Lower lobe of right lung (tissue), 2 donors: ENCODE measurements at regions not wholly inside any gene's neighbourhood (a gene's known extent, or its start where the extent isn't known, plus 50 kb on each side); places are given as distances from the start of the nearest gene placed in this dataset.

ENCODE experiments used
- ATAC-seq, 2 donors: fragments of 200-7000 bp; cut with Tn5 transposase; one replicate each; pipeline ENCODE4 v1.9.1; 2020 to 2022; ENCODE audit warnings: mild to moderate bottlenecking in 2 of 2, moderate library complexity in 2 of 2
- DNase-seq: peaks from one replicate; pipeline ENCODE4 v3.0.0-alpha.2; 2020
- H3K27ac ChIP-seq: fragments of 200-600 bp; one replicate; pipeline ENCODE4 v1.8.0; 2022
- H3K27me3 ChIP-seq: fragments of 200-600 bp; one replicate; pipeline ENCODE4 v1.8.0; 2022; ENCODE audit warnings: low read depth
- H3K36me3 ChIP-seq: fragments of 200-600 bp; one replicate; pipeline ENCODE4 v1.8.0; 2022; ENCODE audit warnings: mild to moderate bottlenecking
- H3K4me1 ChIP-seq: fragments of 200-600 bp; one replicate; pipeline ENCODE4 v1.8.0; 2022
- H3K4me3 ChIP-seq: fragments of 200-600 bp; one replicate; pipeline ENCODE4 v1.8.0; 2022; ENCODE audit warnings: mild to moderate bottlenecking
- H3K9me3 ChIP-seq: fragments of 200-600 bp; one replicate; pipeline ENCODE4 v1.8.0; 2022
- intact Hi-C: fragments of 100-400 bp; cut with DNase I; formaldehyde crosslinking; loops from one replicate; pipeline ENCODE4 v1.11.0; 2022
- TF ChIP-seq, protein P1 (sequence below): fragments of 200-600 bp; IDR thresholded peaks from one replicate; pipeline ENCODE4 v1.8.0; 2022; ENCODE audit warnings: antibody characterized with exemption, mild to moderate bottlenecking
- donor health status: DM: no; HTN: yes; CAD: no; lungs with severe emphysema.

DNA sequence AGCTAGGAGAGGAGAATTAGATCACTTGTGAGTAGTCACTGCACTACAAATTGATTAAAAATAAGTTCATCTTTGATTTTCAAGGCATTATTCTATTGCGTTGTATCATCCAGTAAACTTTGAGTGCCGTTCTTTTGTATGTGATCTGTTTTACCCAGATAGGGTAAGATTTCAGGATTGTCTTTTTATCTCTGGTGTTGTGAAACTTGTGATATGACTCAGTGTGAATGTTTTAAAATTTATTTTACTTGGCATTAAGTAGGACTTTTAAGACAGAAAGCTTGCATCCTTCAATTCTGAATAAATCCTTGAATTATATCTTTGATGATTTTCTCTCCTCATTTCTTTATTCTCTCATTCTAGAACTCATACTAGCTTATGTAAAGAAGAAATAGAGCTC lies 93.3 kb upstream of the ADAMTS5 start:
- no peak overlapping the region for H3K4me3 ChIP-seq
- TF ChIP-seq, protein P1, sequence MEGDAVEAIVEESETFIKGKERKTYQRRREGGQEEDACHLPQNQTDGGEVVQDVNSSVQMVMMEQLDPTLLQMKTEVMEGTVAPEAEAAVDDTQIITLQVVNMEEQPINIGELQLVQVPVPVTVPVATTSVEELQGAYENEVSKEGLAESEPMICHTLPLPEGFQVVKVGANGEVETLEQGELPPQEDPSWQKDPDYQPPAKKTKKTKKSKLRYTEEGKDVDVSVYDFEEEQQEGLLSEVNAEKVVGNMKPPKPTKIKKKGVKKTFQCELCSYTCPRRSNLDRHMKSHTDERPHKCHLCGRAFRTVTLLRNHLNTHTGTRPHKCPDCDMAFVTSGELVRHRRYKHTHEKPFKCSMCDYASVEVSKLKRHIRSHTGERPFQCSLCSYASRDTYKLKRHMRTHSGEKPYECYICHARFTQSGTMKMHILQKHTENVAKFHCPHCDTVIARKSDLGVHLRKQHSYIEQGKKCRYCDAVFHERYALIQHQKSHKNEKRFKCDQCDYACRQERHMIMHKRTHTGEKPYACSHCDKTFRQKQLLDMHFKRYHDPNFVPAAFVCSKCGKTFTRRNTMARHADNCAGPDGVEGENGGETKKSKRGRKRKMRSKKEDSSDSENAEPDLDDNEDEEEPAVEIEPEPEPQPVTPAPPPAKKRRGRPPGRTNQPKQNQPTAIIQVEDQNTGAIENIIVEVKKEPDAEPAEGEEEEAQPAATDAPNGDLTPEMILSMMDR, result no peak
- H3K9me3 ChIP-seq, result no peaks in the 10 kb centered on the region
- no peaks in the 10 kb centered on the region for H3K4me1 ChIP-seq
- no peak for ATAC-seq
- H3K27me3 ChIP-seq, result no peaks in the 10 kb centered on the region
- intact Hi-C loops, result no loop called here
- no peak overlapping the region for H3K27ac ChIP-seq
- DNase-seq, result no peak
- no peaks in the 10 kb centered on the region for H3K36me3 ChIP-seq

DNA sequence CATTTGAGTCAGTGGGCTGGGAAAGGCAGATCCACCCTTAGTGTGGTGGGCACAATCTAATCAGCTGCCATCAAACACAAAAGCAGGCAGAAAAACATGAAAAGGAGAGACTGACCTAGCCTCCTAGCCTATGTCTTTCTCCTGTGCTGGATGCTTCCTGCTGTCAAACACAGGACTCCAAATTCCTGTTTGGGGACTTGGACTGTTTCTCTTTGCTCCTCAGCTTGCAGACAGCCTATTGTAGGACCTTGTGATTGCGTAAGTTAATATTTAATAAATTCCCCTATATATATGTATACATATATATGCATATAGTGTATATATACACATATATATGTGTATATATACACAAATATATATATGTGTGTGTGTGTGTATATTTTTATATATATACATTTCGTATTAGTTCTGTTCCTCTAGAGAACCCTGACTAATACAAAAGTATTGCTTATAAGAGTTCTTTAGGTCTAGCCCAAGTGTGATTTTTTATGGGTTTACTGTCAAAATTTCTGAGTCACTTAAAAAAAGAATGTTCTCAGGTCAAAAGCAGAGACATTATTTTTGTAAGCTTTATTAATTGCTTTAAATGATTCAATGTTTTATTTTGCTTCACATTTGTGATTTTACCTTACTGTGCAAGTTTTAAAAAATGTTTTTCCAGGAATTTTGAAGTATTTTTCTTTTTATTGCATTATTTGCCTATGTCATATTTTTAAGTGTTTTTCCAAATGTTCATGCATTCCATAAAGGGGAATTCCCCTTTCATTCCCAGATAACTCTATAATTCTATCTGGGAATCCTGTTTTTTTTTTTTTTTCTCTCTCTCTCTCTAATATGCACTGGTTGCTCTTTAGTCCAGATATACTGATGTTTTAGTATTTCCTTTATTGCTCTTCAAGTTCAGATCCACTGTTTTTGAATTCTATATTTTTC lies 92.1 kb upstream of the ADAMTS5 start:
- Histone ChIP-seq H3K9me3 (no peaks in the 10 kb centered on the region), H3K27me3 (no peaks in the 10 kb centered on the region), H3K27ac (no peak overlapping the region), H3K36me3 (no peaks in the 10 kb centered on the region), H3K4me3 (no peak overlapping the region), H3K4me1 (no peaks in the 10 kb centered on the region)
- intact Hi-C loops, result no loop called here
- TF ChIP-seq, protein P1, result no peak
- DNase-seq (no peak), ATAC-seq (no peak)

DNA sequence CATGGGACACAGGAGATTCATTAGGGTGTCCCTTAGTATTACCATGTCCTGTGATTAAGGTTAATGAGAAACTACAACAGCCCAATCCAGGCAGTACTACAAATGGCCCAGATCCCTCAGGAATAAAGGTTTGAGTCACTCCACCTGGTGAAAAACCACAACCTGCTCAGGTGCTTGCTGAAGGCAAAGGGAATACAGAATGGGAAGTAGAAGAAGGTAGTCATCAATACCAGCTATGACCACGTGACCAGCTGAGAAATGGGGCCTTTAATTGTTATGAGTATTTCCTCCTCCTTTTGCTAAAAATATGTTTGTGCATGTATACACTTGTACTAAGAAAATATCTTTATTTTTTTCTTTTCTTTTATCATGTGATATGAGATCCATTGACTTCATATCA lies 91.1 kb upstream of the ADAMTS5 start:
- intact Hi-C loops, result no loop called here
- ATAC-seq (no peak), DNase-seq (no peak)
- H3K4me1 ChIP-seq, result no peaks in the 10 kb centered on the region
- H3K36me3 ChIP-seq, result no peaks in the 10 kb centered on the region
- no peak overlapping the region for H3K4me3 ChIP-seq
- H3K27me3 ChIP-seq, result no peaks in the 10 kb centered on the region
- H3K27ac ChIP-seq, result no peak overlapping the region
- H3K9me3 ChIP-seq, result no peaks in the 10 kb centered on the region
- TF ChIP-seq, protein P1, result no peak

DNA sequence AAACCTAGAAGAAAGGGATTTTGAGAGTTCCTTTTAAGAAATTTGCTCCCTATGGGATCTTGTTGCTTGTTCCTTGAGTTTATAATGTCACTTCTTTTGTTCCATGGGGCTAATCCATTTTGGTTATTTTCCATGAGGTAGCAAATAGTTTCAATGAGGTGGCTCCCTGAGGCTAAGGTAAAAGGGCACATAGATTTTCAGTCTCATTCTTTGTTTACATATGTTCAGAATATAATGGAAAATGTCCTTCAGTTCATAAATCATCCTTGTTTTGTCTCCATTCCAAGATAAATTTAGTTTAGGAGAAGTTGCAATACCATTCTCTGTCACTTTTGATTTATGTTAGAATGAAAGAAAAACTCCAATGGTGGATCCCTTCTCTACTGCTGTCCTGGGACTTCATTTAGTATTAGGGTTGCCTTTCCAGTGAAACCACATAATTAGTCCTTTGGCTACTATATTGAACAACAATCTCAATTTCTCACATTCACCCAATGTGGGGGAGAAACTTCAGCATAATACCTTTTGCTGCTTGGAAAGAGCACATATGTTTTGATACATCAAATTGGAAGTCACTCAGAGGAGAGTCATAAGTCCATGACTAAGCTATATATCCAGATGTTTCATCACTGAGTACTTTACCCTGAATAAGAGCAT lies 80.9 kb upstream of the ADAMTS5 start:
- Histone ChIP-seq H3K27me3 (no peaks in the 10 kb centered on the region), H3K27ac (no peak overlapping the region), H3K9me3 (no peaks in the 10 kb centered on the region), H3K4me3 (no peak overlapping the region), H3K36me3 (no peaks in the 10 kb centered on the region), H3K4me1 (no peaks in the 10 kb centered on the region)
- intact Hi-C loops, result no loop called here
- DNase-seq (no peak), ATAC-seq (no peak)
- TF ChIP-seq, protein P1, result no peak

DNA sequence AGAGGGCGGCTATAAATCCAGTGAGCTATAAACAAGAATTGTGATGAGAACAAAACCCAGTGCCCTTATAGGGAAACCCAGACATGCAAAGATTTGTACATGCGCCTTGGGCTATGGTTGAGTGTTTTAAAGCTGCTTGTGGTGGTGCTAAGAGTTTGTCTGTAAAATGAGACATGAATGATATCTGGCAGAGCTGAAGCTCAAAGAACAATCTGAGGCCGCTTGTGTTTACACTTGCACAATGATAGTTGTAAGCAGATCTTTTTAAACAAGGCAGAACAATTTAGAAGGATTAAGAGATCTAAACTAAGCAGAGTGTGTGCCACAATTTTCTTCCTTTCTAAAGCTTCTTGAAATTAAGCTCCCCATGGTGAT lies 80.4 kb upstream of the ADAMTS5 start:
- no peaks in the 10 kb centered on the region for H3K4me1 ChIP-seq
- intact Hi-C loops, result no loop called here
- no peaks in the 10 kb centered on the region for H3K9me3 ChIP-seq
- no peak overlapping the region for H3K4me3 ChIP-seq
- no peaks in the 10 kb centered on the region for H3K27me3 ChIP-seq
- H3K27ac ChIP-seq, result no peak overlapping the region
- DNase-seq (no peak), ATAC-seq (no peak)
- TF ChIP-seq, protein P1, result no peak
- no peaks in the 10 kb centered on the region for H3K36me3 ChIP-seq
